Amniotic epithelial cell (primary cell): ENCODE measurements at regions not wholly inside any gene's neighbourhood (a gene's known extent, or its start where the extent isn't known, plus 50 kb on each side); places are given as distances from the start of the nearest gene placed in this dataset.
"Not testable (repeated sequence)": the region's sequence is repeated elsewhere in the genome, so short reads cannot be mapped to it uniquely, and the experiment has no call there.

Experiments used
- DNase-seq: peaks from one replicate; pipeline ENCODE4 v3.0.0-alpha.2; 2010; ENCODE audit warnings: low read depth

DNA sequence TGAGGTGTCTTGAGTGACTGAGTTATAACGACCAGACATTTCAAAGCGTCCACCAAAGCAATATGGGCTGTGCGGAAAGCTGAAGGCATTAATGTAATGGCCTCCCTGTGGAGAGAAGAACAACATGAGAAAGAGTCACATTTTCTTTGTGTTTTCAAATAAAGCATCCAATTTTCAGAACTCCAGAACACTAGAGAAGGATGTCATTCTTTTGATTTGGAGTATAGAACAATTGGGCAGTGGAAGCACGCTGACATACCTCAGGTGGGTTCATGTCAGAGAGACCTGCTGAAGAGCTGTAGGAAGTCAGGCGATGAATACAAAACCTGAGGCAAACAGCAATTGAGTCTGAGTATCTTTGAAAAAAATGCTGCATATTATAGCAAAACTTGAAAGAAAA lies 556.5 kb downstream of the GABRG2 start:
- DNase-seq = no peak

DNA sequence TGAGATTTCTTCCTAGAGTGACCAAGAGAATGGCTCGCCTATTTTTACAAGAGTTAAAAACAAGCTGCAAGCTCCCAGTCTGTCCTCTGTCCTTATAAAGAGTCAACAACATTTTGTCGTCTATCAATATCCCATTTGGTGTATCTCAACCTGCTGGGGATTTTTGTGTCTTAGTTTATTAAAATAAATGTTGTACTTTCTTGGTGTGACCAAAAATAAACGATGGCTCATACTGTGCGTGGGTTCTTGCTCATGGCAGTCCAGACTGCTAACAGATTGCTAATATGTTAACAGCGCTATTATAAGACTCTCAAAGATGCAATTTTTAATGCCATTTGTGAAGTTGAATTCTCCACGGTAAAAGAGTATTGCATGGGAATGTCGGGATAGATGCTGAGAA lies 569.9 kb downstream of the GABRG2 start:
- DNase-seq = no peak

DNA sequence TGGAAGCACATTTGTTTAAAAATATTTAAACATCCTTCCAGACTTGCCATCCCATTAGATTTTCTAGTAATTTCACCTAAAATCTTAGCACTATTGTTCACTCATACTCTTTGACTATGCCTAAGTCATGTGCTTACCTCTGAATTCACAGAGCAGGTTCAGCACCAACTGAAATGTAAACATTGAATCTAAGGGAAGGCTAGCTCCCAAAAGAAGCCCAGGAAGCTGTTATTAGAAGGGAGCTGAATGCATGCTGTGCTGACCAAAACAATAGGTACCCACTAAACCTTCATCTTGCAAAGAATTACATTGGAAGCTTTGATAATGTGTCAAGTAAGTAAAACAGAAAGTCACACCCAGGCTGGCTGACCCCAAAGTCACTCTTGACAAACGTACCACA lies 571.3 kb downstream of the GABRG2 start:
- DNase-seq = no peak

DNA sequence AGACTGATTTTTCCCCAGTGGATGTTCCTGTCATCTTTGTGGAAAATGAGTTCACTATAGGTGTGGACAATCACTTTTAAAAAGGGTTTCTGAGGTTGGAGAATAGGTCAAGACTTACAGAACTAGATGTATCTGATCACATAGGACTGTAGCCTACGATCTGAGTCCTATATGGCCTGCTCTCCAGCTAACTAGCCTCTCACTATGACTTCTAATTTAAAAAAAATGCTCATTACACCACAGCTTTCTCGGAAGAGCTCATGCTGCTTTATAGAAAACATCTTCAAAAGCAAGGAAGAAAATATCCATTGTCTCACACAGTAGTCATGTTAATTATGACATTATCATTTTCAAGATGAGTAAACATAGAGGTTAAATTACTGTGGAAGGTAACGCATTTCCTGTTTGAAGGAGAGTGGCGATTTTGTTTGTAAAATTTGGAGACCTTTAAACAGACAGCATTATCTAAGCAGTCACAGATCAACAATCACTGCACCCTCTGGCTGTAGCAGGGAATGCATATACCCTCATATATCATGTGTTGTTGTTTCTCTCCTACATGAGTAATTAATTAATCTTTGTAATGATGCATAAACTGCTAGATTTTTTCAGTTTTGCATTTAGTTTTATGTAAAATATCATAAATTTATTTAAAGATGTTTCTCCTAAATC lies 573.7 kb downstream of the GABRG2 start:
- DNase-seq = no peak

- DNase-seq = no peak
Observed at GRCh38 chr5:162654661-162655405, 587.3 kb downstream of the GABRG2 start.

DNA sequence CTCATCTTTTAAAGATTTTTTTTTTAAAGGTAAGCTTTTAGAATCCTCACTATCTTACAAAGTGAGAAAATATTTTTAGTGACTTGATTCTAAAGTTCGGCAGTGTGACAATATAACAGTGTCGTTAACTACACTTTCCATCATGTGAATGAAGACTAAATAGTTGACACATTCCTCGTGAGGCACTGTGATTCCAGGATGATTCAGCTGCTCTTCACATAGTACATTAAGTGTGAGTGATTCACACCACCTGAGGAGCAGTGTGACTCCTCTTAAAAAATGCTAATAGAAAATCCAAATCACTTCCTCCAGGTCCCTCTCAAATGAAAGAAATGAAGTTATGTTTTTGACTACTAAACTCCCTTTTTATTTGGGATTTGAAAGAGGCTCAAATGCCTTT lies 589.5 kb downstream of the GABRG2 start:
- DNase-seq = no peak

DNA sequence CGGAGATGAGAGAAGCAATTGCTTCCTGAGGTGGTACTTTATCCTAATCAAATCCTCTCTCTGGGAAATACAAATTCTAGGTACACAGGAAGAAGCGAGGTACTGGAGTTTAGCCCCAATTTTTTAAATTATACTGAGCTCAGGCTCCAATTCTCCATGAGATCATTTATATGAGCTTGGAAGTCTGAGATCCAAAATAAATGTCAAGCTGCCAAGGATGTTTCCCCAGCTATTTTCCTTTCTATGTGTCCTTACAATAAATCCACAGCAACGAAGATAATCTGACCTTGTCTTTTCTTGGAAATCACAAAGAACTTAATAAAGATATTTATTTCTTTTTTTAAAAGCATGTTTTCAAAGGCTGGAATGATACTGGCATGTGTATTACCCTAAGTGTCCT lies 597.3 kb downstream of the GABRG2 start:
- no peak for DNase-seq

- no peak for DNase-seq
Observed at GRCh38 chr5:162668926-162669325, 601.4 kb downstream of the GABRG2 start.

GRCh38 chr5:162672061-162672460 lies 604.5 kb downstream of the GABRG2 start:
- DNase-seq = no peak

DNA sequence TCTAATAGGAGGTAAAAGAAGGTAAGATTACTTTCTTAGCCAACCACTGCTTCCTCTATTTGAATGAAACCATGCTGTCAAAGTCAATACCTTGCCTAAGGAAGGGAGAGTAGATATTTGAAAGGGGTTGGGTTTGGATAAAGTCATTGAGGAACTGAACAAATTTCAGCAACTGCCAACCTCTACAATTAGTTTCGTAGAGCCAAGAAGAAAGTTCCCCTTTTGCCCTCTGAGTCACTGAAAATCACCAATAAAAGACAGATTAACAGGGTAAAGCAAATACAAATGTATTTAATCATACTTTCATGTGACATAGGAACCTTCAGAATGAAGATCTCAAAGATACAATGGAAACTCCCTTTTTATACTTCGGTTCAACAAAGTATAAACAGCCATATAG lies 615.7 kb downstream of the GABRG2 start:
- no peak for DNase-seq

DNA sequence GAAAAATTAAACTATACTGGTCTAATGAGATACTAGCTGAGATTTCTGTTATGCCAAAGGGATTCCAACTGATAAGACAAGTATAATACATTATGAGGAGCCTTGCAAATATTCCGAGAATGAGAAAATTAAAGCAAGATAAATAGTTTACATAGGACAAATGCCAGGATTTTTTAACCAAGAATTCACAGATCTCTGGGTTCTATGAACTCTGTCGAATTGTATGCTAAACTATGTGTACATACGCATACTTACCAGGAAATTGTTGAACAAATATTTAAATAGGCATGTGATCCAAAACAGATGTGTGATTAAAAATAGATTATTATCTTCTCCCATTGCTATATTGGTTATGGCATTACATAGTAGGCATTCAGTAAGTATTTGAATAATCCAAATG lies 616.6 kb downstream of the GABRG2 start:
- no peak for DNase-seq

DNA sequence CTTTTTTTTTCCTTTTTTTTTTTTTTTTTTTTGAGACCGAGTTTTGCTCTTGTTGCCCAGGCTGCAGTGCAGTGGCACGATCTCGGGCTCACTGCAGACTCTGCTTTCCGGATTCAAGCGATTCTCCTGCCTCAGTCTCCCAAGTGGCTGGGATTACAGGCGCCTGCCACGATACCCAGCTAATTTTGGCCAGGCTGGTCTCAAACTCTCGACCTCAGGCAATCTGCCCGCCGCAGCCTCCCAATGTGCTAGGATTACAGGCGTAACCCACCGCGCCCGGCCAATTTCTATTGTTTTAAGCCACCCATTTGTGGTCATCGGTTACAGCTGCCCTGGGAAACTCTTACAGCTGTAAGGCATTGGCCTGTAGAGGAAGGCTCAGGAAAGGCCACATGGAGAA lies 617.7 kb downstream of the GABRG2 start:
- no peak for DNase-seq

- not testable (repeated sequence) for DNase-seq
Observed at GRCh38 chr5:162696272-162696671, 628.7 kb downstream of the GABRG2 start.

DNA sequence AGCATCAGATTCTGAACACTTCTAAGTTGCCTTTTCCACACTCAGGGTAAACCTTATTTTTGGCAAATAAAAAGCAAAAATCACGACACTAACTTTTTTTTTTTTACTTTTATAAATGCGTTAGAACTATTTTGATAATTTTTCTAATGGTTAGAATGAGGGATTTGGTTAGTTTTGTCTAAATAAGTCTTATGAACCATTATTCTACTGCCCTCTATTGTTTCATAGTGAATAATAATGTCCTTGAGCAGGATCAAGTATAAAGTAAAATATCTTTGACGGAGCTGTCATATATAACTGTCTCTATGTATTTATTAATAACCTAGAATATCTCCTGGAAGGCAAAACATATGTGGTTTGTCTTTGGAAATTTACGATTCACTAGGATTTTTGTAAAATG lies 631.8 kb downstream of the GABRG2 start:
- DNase-seq = no peak

- no peak for DNase-seq
Observed at GRCh38 chr5:162703914-162704313, 636.3 kb downstream of the GABRG2 start.

- no peak for DNase-seq
Observed at GRCh38 chr5:162711244-162711643, 643.7 kb downstream of the GABRG2 start.

DNA sequence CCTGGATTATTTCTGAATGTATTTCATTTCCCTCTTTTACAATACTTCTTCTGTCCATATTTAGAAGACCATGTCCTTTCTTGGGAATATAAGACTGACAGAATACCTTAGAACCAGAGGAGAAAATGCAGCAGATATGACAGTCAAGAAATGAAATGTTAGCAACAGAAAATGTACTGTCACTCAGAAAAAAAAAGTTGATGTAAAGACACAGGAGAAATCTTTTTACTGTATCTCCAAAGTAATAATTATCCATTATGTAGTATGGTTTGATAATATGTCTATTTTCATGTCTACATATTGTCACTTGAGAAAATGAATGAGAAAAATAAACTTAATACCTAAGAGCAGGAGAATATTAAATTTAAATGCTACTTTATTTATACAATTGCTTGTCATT lies 652.1 kb downstream of the GABRG2 start:
- DNase-seq = no peak

- no peak for DNase-seq
Observed at GRCh38 chr5:162721125-162721524, 653.6 kb downstream of the GABRG2 start.

DNA sequence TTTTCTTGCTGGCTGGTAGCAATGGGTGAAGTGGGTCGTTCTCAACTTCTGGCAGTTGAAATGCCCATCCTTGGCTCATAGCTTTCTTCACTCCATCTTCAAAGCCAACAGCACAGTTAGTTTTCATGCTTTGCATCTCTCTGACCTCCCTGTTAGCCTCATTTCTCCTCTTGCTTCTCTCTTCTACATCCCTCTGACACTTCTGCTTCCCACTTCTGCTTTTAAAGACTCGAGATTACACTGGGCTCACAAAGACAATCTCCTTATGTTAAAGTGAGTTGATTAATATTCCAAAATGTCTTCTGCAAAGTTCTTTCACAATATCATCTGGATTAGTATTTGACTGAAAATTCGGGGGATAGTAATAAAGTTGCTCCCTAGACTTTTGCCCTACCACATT lies 684.8 kb upstream of the CCNG1 start:
- DNase-seq = no peak

GRCh38 chr5:162762119-162762518 lies 675.3 kb upstream of the CCNG1 start:
- DNase-seq = no peak

DNA sequence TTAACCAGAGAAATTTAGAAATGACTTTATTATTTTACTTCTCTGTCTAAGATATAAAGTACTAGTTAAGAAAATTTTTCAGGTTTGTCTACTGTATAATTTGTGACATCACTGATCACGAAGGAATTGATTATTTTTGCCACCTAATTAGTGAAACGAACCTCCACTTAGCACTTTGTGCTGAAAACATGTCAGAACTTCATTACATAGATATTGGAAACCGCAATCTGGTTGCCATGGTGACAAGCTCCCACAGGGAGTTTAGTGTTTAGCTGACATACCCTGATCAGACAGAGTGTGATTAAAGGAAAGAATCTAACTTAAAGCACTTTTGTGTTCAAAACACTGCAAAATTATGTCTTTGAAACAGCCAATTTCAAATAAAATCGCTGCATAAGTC lies 668.4 kb upstream of the CCNG1 start:
- no peak for DNase-seq

DNA sequence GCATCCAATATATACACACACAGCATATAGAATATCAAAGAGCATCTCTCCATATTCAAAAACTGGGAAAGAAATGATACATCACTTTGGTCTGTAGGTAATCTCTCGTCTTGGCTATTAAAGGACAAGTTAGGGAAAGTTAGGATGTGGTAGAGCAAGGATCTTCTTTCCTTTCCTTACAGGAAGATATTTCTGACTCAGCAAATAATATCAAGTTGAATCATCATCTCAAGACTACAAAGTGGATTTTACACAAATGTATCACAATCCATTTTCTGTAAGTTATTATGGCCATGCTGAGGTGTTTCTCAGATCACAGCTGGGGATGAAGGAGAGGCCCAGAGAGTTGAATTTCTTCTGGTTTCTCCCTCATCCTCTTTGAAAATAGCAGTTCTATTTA lies 651.7 kb upstream of the CCNG1 start:
- no peak for DNase-seq

DNA sequence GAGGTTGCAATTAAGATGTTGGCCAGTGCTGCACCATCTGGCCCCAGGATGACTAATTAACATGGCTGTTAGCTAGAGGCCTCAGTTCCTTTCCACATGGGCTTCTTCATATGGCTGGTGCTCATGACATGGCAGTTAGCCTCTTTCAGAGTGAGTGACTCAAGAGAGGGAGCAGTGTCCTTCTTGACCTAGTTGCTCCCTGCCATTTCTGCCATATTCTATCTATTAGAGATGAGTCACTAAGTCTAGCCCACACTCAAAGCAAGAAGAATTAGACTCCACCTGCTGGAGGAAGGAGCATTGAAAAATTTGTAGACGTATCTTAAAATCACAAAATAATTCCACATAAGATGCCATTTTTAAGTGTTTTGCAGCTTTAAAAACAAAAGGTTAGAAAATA lies 651.2 kb upstream of the CCNG1 start:
- DNase-seq = no peak

GRCh38 chr5:162796507-162796906 lies 640.9 kb upstream of the CCNG1 start:
- DNase-seq = no peak
